DOHH2 (cell line): ENCODE measurements at regions not wholly inside any gene's neighbourhood (a gene's known extent, or its start where the extent isn't known, plus 50 kb on each side); places are given as distances from the start of the nearest gene placed in this dataset.

Source experiments
- CTCF ChIP-seq: fragments of 200-600 bp; sonication (generic); IDR thresholded peaks from one replicate; pipeline ENCODE4 v1.5.1; 2014; ENCODE audit warnings: antibody characterized with exemption, mild to moderate bottlenecking, low read depth, low read length; ENCODE audit not compliant: poor library complexity, severe bottlenecking
- EZH2phosphoT487 ChIP-seq: fragments of 200-600 bp; sonication (generic); IDR thresholded peaks from 2 replicates; pipeline ENCODE4 v1.6.1; 2017; ENCODE audit warnings: borderline replicate concordance, mild to moderate bottlenecking, antibody characterized with exemption, low read length, moderate library complexity, mixed read lengths

- TF ChIP-seq CTCF (no peak), EZH2phosphoT487 (no peak)
These were observed 287.5 kb downstream of the LRRIQ3 start for GRCh38 chr1:73910466-73910865.
